Gastroesophageal sphincter (tissue), 3 donors: ENCODE measurements at regions not wholly inside any gene's neighbourhood (a gene's known extent, or its start where the extent isn't known, plus 50 kb on each side); places are given as distances from the start of the nearest gene placed in this dataset.

ENCODE experiments used
- EP300 ChIP-seq: sonication (generic); formaldehyde crosslinking; IDR thresholded peaks from one replicate; pipeline ENCODE4 v1.6.1; 2017; ENCODE audit warnings: antibody characterized with exemption, mild to moderate bottlenecking
- POLR2A ChIP-seq, 2 donors: fragments of 450-650 bp; IDR thresholded peaks; one replicate each; pipeline ENCODE4 v1.6.1; 2017; ENCODE audit warnings: antibody characterized with exemption in 2 of 2, mild to moderate bottlenecking in 2 of 2, moderate library complexity in 1 of 2
- POLR2AphosphoS5 ChIP-seq: sonication (generic); formaldehyde crosslinking; IDR thresholded peaks from one replicate; pipeline ENCODE4 v1.6.1; 2017; ENCODE audit warnings: antibody characterized with exemption
- TF ChIP-seq, protein P1 (sequence below), 4 experiments: fragments of 200-600 bp in 2 of 4; fragments of 450-650 bp in 2 of 4; sonication (generic) in 1 of 4; IDR thresholded peaks; one replicate each; pipeline ENCODE4 v1.5.1; 2017 to 2019; ENCODE audit warnings: antibody characterized with exemption in 4 of 4, mild to moderate bottlenecking in 2 of 4, moderate library complexity in 2 of 4

DNA sequence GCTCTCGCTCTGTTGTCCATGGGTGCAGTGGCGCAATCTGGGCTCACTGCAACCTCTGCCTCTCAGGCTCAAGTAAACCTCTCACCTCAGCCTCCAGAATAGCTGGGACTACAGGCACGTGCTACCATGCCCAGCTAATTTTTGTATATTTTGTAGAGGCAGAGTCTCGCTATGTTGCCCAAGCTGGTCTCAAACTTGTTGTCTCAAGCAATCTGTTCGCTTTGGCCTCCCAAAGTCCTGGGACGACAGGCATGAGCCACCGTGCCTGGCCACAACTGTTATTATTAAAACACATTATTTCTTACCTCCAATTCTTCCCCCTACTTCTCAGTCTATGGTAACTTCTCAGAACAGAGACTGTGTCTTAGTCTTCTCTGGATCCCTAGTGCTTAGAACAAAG, 143.3 kb downstream of the DICER1 start:
- TF ChIP-seq, protein P1, sequence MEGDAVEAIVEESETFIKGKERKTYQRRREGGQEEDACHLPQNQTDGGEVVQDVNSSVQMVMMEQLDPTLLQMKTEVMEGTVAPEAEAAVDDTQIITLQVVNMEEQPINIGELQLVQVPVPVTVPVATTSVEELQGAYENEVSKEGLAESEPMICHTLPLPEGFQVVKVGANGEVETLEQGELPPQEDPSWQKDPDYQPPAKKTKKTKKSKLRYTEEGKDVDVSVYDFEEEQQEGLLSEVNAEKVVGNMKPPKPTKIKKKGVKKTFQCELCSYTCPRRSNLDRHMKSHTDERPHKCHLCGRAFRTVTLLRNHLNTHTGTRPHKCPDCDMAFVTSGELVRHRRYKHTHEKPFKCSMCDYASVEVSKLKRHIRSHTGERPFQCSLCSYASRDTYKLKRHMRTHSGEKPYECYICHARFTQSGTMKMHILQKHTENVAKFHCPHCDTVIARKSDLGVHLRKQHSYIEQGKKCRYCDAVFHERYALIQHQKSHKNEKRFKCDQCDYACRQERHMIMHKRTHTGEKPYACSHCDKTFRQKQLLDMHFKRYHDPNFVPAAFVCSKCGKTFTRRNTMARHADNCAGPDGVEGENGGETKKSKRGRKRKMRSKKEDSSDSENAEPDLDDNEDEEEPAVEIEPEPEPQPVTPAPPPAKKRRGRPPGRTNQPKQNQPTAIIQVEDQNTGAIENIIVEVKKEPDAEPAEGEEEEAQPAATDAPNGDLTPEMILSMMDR (IDR thresholded peaks at IDR 0.05): no peak
- TF ChIP-seq POLR2AphosphoS5 (no peak), POLR2A (IDR thresholded peaks at IDR 0.05) (no peak), EP300 (no peak)
